SW480 (cell line): ENCODE measurements at regions not wholly inside any gene's neighbourhood (a gene's known extent, or its start where the extent isn't known, plus 50 kb on each side); places are given as distances from the start of the nearest gene placed in this dataset.

Experiments
- DNase-seq: peaks from one replicate; pipeline ENCODE4 v3.0.0-alpha.2; 2016; ENCODE audit warnings: low spot score

GRCh38 chr10:78981970-78982281 is 86.8 kb upstream of the ZMIZ1 start:
- no peak for DNase-seq

- no peak for DNase-seq
Observed at GRCh38 chr10:78982726-78983125, 86.0 kb upstream of the ZMIZ1 start.

DNA sequence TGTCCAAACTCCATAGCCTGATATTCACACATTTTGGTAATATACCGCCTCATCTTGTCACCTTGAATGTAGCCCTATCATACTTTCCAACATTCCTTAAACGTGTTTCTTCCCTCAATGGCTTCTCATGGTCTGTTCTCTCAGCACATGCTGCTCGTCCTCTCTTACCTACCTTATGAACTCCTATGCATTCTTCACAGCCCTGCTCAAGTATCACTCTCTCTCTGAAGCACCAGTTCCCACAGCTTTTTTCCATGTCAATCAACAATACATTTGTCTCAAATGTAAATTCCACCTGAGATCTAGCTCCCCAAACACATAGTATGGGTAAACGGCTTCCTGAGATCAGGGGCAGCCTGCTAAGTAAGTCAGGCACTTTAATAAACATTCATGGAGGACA is 85.2 kb upstream of the ZMIZ1 start:
- DNase-seq = no peak

- no peak for DNase-seq
Observed at GRCh38 chr10:78985973-78986818, 82.6 kb upstream of the ZMIZ1 start.

GRCh38 chr10:78991187-78991586 is 77.6 kb upstream of the ZMIZ1 start:
- DNase-seq = peak; percentile 58

GRCh38 chr10:78992333-78992732 is 76.4 kb upstream of the ZMIZ1 start:
- no peak for DNase-seq

DNA sequence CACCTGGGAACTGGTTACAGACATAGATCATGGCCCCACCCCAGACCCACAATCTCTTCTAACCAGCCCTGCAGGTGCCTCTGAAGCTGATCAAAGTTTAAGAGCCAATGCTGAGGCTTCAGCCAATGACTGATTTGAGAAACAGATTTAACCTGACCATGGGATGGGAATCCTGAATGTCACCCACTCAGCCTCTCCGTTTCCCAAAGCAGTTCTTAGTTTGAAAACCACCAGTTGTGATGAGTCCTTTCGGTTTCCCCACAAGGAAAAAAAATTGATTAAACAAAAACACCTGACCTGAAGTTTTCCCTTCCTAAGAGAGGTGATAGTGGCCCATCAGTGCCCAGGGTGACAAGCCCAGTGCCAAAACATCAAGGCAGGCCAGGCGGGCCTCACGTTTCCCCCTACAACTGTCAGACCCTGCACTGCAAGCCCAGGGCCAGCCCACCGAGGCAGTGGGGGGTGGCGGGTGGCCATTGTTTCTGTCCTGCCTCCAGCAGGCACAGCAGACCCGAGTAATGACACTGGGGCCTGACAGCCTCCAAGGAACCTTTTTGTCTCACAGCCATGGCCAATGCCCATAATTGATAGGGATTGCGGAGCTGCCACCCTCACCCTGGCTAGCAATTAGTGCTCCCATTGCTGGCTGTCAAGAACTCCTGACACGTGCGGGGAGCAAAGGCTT is 75.4 kb upstream of the ZMIZ1 start:
- no peak for DNase-seq

- DNase-seq = no peak
Observed at GRCh38 chr10:78995987-78996791, 72.6 kb upstream of the ZMIZ1 start.

- no peak for DNase-seq
Observed at GRCh38 chr10:78996792-78997129, 72.0 kb upstream of the ZMIZ1 start.

DNA sequence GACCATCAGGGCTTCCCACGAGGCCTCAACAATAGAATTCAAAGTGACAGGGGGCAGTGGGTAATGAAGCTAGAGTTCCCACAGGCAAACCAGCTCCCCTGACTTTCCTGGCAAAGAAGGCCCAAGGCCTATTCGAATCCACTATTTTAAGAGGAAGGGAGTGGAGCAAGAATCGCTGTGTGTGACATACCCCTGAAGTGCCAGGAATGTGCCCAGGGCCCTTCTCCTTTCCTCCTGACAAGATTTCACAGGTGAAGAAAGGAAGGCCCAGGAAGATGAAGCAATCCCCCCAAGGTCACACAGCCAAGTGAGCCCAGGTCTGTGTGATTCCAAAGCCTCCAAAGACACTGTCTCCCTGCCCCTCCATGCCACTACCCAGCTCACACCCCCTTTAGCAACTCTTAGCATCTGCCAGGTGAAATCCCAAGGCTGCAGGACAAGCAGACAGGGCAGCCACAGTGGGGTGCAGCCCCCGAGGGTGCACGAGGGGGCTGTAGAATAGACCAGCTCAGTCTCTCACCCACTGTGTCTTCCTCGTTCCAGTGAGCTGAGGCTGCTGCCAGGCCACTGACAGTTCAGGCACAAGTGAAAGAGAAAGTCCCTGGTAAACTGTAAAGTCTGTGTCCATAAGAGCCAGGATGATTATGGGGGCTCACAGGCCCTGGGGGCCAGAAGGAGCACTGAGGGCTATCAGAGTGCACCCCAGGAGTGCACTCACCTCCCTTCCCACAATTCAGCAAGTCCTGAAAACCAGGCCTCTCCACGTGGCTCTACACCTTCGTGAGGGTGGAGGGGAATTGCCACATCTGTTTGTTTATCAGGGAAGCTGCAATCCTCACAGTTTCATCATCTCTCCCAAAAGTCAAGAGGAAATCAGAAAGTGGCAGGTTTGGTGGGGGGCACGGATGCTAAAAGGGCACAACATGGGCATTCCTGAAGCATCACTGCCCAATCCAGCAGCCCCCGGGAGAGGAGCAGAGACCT is 70.8 kb upstream of the ZMIZ1 start:
- DNase-seq = no peak

DNA sequence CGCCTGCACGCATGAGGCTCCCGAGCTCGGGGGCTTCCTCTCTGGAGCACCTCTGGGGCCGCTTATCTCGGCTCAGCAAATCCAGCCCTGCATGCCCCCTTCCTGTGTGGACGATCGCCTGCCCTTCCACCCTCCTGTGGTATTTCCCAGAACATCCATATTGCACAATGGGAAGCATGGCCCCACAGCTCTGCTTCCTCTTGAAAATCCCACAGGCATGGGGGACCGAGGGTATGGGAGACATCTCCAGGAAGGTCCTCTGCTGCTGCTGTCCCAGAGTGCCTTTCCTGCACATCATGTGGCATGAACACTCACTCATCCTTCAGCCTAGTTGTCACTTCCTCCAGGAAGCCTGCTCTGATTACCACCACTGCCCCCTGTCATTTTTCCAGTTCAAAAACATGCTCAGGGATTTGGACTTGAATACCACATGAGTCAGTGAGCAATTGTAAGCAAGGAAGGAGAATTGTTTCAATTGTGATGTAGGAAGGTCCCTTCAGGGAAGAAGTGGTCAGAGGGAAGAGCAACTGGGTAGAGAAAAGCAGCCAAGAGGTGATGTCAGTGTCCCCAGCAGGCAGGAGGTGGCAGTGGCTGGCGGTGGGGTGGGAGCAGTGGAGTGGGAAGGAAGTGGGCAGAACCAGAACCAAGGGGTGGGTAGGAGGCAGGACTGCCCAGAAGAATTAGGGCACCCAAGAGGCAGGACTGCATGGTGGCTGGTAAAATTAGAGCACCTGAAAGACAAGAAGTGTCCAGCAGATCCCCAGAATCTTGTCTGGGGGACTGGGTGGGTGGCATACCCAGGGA is 67.5 kb upstream of the ZMIZ1 start:
- DNase-seq = no peak

GRCh38 chr10:79002336-79002735 is 66.4 kb upstream of the ZMIZ1 start:
- no peak for DNase-seq

DNA sequence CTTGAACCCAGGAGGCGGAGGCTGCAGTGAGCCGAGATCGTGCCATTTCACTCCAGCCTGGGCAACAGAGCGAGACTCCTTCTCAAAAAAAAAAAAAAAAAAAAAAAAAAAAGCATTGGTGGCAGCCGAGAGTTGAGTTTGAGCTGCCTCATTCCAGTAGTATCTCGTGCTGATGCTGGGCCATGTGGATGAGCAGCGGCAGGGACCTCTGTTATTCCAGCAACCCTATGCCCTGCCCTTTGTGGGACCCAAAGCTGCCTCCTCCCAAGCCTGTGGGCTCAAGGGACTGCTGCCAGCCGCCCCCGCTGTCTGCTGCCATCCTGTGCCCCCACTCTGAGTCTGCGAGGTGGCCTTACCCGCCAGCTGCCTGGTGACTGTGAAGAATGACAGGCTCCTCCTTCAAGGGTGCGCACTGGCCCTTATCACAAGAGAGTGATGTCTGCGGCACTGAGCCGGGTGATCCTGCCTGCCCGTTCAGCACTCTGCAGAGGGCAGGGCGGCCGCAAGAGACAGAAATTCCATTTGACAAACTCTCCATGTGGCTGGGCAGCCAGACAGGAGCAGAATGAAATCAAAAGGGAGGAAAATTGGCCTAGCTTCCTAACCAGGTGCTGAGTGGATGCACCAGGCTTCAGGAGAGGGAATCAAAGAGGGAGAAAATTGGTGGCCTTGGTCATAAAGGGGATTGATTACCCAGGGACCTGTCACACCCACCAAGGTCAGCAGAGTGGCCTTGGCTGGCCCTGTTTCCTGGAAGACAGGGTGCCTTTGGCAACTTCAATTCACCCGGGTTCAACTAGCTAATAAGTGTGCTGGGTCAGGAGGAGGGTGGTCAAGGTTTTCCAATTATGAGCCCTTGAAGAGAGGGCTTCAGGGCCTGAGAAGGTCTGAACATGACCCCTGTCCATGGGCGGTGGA is 65.3 kb upstream of the ZMIZ1 start:
- no peak for DNase-seq

GRCh38 chr10:79004311-79004710 is 64.5 kb upstream of the ZMIZ1 start:
- no peak for DNase-seq

DNA sequence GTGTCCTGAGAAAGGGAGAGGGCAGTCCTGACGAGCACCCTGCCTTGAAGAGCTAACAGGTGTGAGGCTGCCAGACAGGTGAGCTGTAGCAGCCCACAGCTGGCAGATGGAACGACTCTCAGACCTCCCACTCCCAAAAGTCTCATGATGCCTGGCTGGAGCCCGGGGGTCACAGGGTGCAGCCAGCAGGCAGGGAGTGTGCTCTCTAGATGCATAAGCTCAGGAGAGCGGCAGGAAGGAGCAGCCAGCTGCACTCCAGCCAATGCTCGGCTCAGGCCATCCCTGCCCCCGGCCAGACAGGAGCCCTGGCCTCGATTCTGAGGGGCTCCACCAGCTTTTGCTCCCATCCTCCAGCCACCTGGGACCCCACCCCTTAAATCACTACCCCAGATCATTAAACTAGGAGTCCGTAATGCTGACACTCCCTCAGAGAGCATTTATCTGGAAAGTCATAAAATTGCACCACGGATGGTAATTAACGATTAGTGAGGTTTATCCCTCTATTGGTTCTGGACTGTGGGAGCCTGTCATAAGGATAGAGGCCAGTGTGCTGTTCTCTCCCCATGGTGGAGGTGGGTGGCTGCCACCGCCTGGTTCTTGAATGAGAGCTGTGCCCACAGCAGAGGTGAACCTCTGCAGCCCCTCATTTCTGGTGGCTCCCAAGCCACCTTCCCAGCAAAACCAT is 63.5 kb upstream of the ZMIZ1 start:
- no peak for DNase-seq

- DNase-seq = no peak
Observed at GRCh38 chr10:79007018-79007417, 61.7 kb upstream of the ZMIZ1 start.

GRCh38 chr10:79007421-79008319 is 61.1 kb upstream of the ZMIZ1 start:
- no peak for DNase-seq

DNA sequence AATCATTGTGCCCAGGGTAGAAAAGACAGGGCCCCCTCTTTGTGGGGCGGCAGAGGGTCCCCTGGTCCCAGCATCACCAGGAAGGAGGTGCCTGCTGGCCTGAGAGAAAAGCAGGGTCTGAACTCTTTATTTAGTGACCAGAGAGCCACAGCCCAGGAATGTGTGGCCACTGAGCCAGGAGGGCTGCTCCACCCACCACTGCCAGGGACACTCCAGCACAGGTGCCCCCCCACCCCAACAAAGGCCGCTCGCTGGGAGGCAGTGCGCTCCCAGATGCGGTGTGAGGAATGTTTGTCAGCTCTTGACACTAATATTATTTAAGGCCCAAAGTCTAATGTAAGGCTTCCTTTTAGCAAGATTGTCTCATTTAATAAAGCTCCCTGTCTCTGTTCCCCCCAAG is 59.6 kb upstream of the ZMIZ1 start:
- no peak for DNase-seq
